NT2/D1 (cell line): ENCODE measurements at regions not wholly inside any gene's neighbourhood (a gene's known extent, or its start where the extent isn't known, plus 50 kb on each side); places are given as distances from the start of the nearest gene placed in this dataset.

Experiments used
- YY1 ChIP-seq: IDR thresholded peaks from 2 replicates; pipeline ENCODE4 v1.6.1; 2011; ENCODE audit not compliant: insufficient read length, insufficient read depth
- ZNF274 ChIP-seq: IDR thresholded peaks from 2 replicates; pipeline ENCODE4 v1.6.1; 2011; ENCODE audit warnings: mild to moderate bottlenecking, low read depth, low read length

DNA sequence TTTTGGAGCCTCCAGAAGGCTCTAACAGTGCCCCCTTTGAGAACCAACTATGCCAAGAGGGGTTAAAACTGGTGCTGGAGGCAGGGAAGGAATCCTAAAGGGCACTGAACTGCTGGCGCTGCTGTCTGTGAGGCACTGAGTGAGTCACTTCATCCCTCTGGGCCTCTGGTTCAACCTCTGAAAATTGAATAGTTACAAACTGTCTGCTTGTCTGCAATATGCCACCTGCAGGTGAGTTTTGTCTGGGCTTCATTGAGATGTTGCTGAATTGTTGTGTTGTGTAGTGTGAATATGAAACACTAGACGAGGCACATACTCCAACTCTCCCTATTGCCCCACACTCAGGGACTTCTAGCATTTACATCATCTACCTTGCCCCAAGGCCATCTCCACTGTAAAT lies 68.0 kb downstream of the GRIN2B start:
- TF ChIP-seq YY1 (no peak), ZNF274 (no peak)
